A549 (cell line): ENCODE measurements at regions not wholly inside any gene's neighbourhood (a gene's known extent, or its start where the extent isn't known, plus 50 kb on each side); places are given as distances from the start of the nearest gene placed in this dataset.

ENCODE experiments used
- ATAC-seq, 2 experiments: fragments of 200-7000 bp in 1 of 2; fragments of >200 bp in 1 of 2; cut with Nextera tagmentation in 1 of 2; cut with Tn5 transposase in 1 of 2; 3 replicates each; pipeline versions ENCODE4 v1.8.0 to v1.9.1; 2018 to 2020; ENCODE audit warnings: mild to moderate bottlenecking in 1 of 2, moderate library complexity in 1 of 2
- CTCF ChIA-PET: fragments of 300-600 bp; sonication (Branson Sonifier 250); formaldehyde crosslinking; extraction: SDS; loops from one replicate; lab custom pipeline; 2021; ENCODE audit warnings: antibody characterized with exemption, inconsistent platforms; lab: Yijun Ruan, JAX
- POLR2A ChIA-PET: fragments of 350-600 bp; formaldehyde crosslinking; extraction: SDS; loops from one replicate; lab custom pipeline; 2021; ENCODE audit warnings: antibody characterized with exemption, inconsistent platforms; lab: Yijun Ruan, JAX
- DNase-seq, 2 experiments: peaks; one replicate each; pipeline versions ENCODE4 v3.0.0 to v3.0.0-alpha.2; 2011 to 2016; ENCODE audit warnings: low read depth in 1 of 2, low spot score in 1 of 2
- FAIRE-seq: peaks from 2 replicates; lab custom pipeline; 2011; peaks lifted over from hg19 to GRCh38; lab: Jason Lieb, UNC
- H3K27ac ChIP-seq, 2 experiments: fragments of >200 bp; sonication (Bioruptor Twin); formaldehyde crosslinking; 3 replicates each; pipeline ENCODE4 v1.5.1; 2016 to 2017
- H3K4me1 ChIP-seq: fragments of >200 bp; sonication (Bioruptor Twin); formaldehyde crosslinking; 3 replicates; pipeline ENCODE4 v1.6.1; 2016
- H3K4me2 ChIP-seq: fragments of >200 bp; sonication (Bioruptor Twin); formaldehyde crosslinking; 3 replicates; pipeline ENCODE4 v1.6.1; 2016
- H3K4me3 ChIP-seq: fragments of >200 bp; sonication (Bioruptor Twin); formaldehyde crosslinking; 3 replicates; pipeline ENCODE4 v1.5.1; 2016
- H3K9me3 ChIP-seq: fragments of >200 bp; sonication (Bioruptor Twin); formaldehyde crosslinking; 3 replicates; pipeline ENCODE4 v1.6.1; 2016
- ATOH8 ChIP-seq: fragments of 250-450 bp; sonication (Bioruptor Pico); IDR thresholded peaks from 2 replicates; pipeline ENCODE4 v1.5.0; 2020; ENCODE audit warnings: low read depth, mild to moderate bottlenecking, moderate library complexity
- BHLHE40 ChIP-seq: IDR thresholded peaks from 2 replicates; pipeline ENCODE4 v1.6.1; 2012; ENCODE audit warnings: low read depth, low read length, inconsistent platforms
- CBX2 ChIP-seq: fragments of 200-600 bp; sonication (generic); IDR thresholded peaks from 2 replicates; pipeline ENCODE4 v1.6.1; 2016; ENCODE audit warnings: low read depth, mild to moderate bottlenecking, borderline replicate concordance
- CBX8 ChIP-seq: fragments of 200-600 bp; sonication (generic); IDR thresholded peaks from 2 replicates; pipeline ENCODE4 v1.6.1; 2016
- EHF ChIP-seq: fragments of 250-450 bp; sonication (Bioruptor Pico); IDR thresholded peaks from 2 replicates; pipeline ENCODE4 v1.5.0; 2020; ENCODE audit warnings: mild to moderate bottlenecking
- ELK1 ChIP-seq: fragments of 150-350 bp; IDR thresholded peaks from 2 replicates; pipeline ENCODE4 v1.6.1; 2014; ENCODE audit warnings: low read depth, mild to moderate bottlenecking, low read length
- EP300 ChIP-seq, 2 experiments: fragments of >200 bp; sonication (Bioruptor Twin); formaldehyde crosslinking; IDR thresholded peaks; 2 replicates in 1 of 2; 3 replicates in 1 of 2; pipeline ENCODE4 v1.6.1; 2016 to 2017
- ESRRA ChIP-seq: fragments of 150-350 bp; IDR thresholded peaks from 2 replicates; pipeline ENCODE4 v1.6.1; 2014; ENCODE audit warnings: mild to moderate bottlenecking, low read length, borderline replicate concordance
- FOSL2 ChIP-seq, 2 experiments: fragments of 450-650 bp in 1 of 2; fragments of >200 bp in 1 of 2; sonication (Bioruptor Twin) in 1 of 2; formaldehyde crosslinking; IDR thresholded peaks; 2 replicates each; pipeline versions ENCODE4 v1.5.0 to v1.6.1; 2016 to 2020; ENCODE audit warnings: mild to moderate bottlenecking in 1 of 2, moderate library complexity in 1 of 2
- FOXS1 ChIP-seq: fragments of 250-450 bp; sonication (Bioruptor Pico); IDR thresholded peaks from 2 replicates; pipeline ENCODE4 v1.5.0; 2020; ENCODE audit warnings: mild to moderate bottlenecking, moderate library complexity
- GATA3 ChIP-seq: IDR thresholded peaks from 2 replicates; pipeline ENCODE4 v1.6.1; 2012; ENCODE audit warnings: borderline replicate concordance
- HES2 ChIP-seq: fragments of >200 bp; sonication (Bioruptor Twin); formaldehyde crosslinking; IDR thresholded peaks from 2 replicates; pipeline ENCODE4 v1.6.1; 2016
- HMGXB4 ChIP-seq: fragments of 250-450 bp; sonication (Bioruptor Pico); IDR thresholded peaks from 2 replicates; pipeline ENCODE4 v1.5.0; 2021; ENCODE audit warnings: mild to moderate bottlenecking, moderate library complexity, borderline replicate concordance
- HOXA7 ChIP-seq: fragments of 250-450 bp; sonication (Bioruptor Pico); IDR thresholded peaks from 2 replicates; pipeline ENCODE4 v1.5.0; 2020; ENCODE audit warnings: mild to moderate bottlenecking, moderate library complexity
- MYC ChIP-seq: IDR thresholded peaks from 2 replicates; pipeline ENCODE4 v1.6.1; 2012; ENCODE audit warnings: mild to moderate bottlenecking, inconsistent platforms, low read length, improper control_type of control experiment, borderline replicate concordance
- NR3C1 ChIP-seq: fragments of >200 bp; sonication (Bioruptor Twin); formaldehyde crosslinking; IDR thresholded peaks from 3 replicates; pipeline ENCODE4 v1.6.1; 2017
- PHF8 ChIP-seq: fragments of 200-600 bp; sonication (generic); IDR thresholded peaks from 2 replicates; pipeline ENCODE4 v1.6.1; 2016; ENCODE audit warnings: low read depth, mild to moderate bottlenecking, antibody characterized with exemption, moderate library complexity, borderline replicate concordance
- RARB ChIP-seq: fragments of 250-450 bp; sonication (Bioruptor Pico); IDR thresholded peaks from 2 replicates; pipeline ENCODE4 v1.8.0; 2021; ENCODE audit warnings: mild to moderate bottlenecking, moderate library complexity
- RCOR1 ChIP-seq: fragments of 150-350 bp; IDR thresholded peaks from 2 replicates; pipeline ENCODE4 v1.6.1; 2014; ENCODE audit warnings: antibody characterized with exemption, low read length, low read depth
- RFX5 ChIP-seq: fragments of 450-650 bp; IDR thresholded peaks from 2 replicates; pipeline ENCODE4 v1.7.1; 2014; ENCODE audit warnings: antibody characterized with exemption, mild to moderate bottlenecking, moderate library complexity
- SREBF2 ChIP-seq: fragments of 450-650 bp; IDR thresholded peaks from 2 replicates; pipeline ENCODE4 v1.6.1; 2014; ENCODE audit warnings: mild to moderate bottlenecking, moderate library complexity
- TFCP2L1 ChIP-seq: fragments of 250-450 bp; sonication (Bioruptor Pico); IDR thresholded peaks from 2 replicates; pipeline ENCODE4 v1.5.0; 2021; ENCODE audit warnings: mild to moderate bottlenecking
- ZSCAN20 ChIP-seq: fragments of 250-450 bp; sonication (Bioruptor Pico); IDR thresholded peaks from 2 replicates; pipeline ENCODE4 v1.8.0; 2022; ENCODE audit warnings: mild to moderate bottlenecking, moderate library complexity
- WGBS: methylation state at CpG from one replicate; pipeline ENCODE4 v1.1.6; 2017; ENCODE audit errors: missing lambda C conversion rate; 5-methylcytosine and 5-hydroxymethylcytosine counted together
- TF ChIP-seq, protein P1 (sequence below): fragments of 200-600 bp; sonication (generic); IDR thresholded peaks from 2 replicates; pipeline ENCODE4 v1.6.1; 2016; ENCODE audit warnings: antibody characterized with exemption, mild to moderate bottlenecking, moderate library complexity

DNA sequence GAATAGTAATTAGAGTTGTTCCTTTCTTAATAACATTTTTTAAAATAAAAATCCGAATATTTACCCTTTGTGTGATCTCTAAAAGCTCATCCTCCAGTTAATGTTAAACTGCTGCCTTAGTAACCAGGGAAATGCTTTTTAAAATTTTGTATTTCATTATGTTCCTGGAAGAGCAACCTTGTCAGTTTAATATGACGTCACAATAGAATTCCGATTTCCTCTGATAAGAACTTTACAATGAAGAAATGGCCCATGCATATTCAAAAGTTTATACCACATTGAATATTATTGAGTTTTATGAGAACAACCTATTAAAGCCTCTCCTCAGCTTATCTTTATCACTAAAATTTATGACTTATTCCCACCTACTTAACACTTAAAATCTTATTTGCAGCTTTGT is 1566.6 kb downstream of the EFNB2 start:
- ATAC-seq (no peak), FAIRE-seq (no peak), DNase-seq (no peak)
- Histone ChIP-seq H3K9me3 (no peaks in the 10 kb centered on the region), H3K4me3 (no peak overlapping the region), H3K4me1 (no peaks in the 10 kb centered on the region), H3K4me2 (no peak overlapping the region), H3K27ac (no peak overlapping the region)
- TF ChIP-seq GATA3 (no peak), NR3C1 (no peak), ESRRA (no peak), EP300 (IDR thresholded peaks at IDR 0.05) (no peak), RARB (no peak), BHLHE40 (no peak), TFCP2L1 (no peak), ZSCAN20 (CRISPR knock-in tag) (no peak), CBX8 (no peak), ELK1 (no peak), PHF8 (no peak), HES2 (no peak), FOXS1 (CRISPR knock-in tag) (no peak)
- CTCF ChIA-PET: no interaction called here
- WGBS: 31% methylated on average over 3 of the region's 3 CpGs
- POLR2A ChIA-PET: no interaction called here

- TF ChIP-seq CBX8 (no peak), HOXA7 (CRISPR knock-in tag) (no peak), CBX2 (no peak), FOSL2 (IDR thresholded peaks at IDR 0.05) (no peak), FOSL2 (CRISPR knock-in tag; IDR thresholded peaks at IDR 0.05) (no peak)
- 53% methylated on average over 9 of the region's 9 CpGs for WGBS
- FAIRE-seq: no peak
- DNase-seq: no peak
- Histone ChIP-seq H3K4me1 (no peaks in the 10 kb centered on the region), H3K27ac (no peak overlapping the region), H3K4me3 (no peak overlapping the region), H3K9me3 (no peaks in the 10 kb centered on the region), H3K4me2 (no peak overlapping the region)
- POLR2A ChIA-PET: no interaction called here
- ATAC-seq: no peak
- CTCF ChIA-PET: no interaction called here
These were observed 1567.4 kb downstream of the EFNB2 start for GRCh38 chr13:104967836-104968630.

DNA sequence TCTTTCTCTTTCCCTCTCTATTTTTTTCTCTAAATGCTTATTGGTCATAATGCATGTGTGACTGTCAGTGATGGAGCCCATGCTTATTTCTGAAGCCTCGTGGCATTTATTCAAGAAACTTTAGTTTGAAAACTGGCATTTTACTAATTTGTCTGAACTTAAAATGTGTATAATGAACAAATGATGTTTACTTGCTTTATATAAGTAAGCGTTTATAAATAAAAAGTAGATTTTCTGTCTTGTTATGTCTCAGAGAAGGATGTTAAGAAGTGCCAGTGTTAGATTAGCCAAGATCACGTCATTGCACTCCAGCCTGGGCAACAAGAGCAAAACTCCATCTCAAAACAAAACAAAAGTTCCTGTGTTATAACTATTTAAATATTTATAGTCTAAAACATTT is 1568.1 kb downstream of the EFNB2 start:
- H3K4me3 ChIP-seq: no peak overlapping the region
- DNase-seq: no peak
- TF ChIP-seq, protein P1, sequence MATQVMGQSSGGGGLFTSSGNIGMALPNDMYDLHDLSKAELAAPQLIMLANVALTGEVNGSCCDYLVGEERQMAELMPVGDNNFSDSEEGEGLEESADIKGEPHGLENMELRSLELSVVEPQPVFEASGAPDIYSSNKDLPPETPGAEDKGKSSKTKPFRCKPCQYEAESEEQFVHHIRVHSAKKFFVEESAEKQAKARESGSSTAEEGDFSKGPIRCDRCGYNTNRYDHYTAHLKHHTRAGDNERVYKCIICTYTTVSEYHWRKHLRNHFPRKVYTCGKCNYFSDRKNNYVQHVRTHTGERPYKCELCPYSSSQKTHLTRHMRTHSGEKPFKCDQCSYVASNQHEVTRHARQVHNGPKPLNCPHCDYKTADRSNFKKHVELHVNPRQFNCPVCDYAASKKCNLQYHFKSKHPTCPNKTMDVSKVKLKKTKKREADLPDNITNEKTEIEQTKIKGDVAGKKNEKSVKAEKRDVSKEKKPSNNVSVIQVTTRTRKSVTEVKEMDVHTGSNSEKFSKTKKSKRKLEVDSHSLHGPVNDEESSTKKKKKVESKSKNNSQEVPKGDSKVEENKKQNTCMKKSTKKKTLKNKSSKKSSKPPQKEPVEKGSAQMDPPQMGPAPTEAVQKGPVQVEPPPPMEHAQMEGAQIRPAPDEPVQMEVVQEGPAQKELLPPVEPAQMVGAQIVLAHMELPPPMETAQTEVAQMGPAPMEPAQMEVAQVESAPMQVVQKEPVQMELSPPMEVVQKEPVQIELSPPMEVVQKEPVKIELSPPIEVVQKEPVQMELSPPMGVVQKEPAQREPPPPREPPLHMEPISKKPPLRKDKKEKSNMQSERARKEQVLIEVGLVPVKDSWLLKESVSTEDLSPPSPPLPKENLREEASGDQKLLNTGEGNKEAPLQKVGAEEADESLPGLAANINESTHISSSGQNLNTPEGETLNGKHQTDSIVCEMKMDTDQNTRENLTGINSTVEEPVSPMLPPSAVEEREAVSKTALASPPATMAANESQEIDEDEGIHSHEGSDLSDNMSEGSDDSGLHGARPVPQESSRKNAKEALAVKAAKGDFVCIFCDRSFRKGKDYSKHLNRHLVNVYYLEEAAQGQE: no peak
- no peak for TF ChIP-seq EP300 (IDR thresholded peaks at IDR 0.05)
- TF ChIP-seq HMGXB4 (CRISPR knock-in tag): no peak
- TF ChIP-seq HOXA7 (CRISPR knock-in tag): no peak
- no peak for TF ChIP-seq EHF (CRISPR knock-in tag)
- TF ChIP-seq BHLHE40: no peak
- no peak for TF ChIP-seq SREBF2
- TF ChIP-seq RFX5: no peak
- TF ChIP-seq GATA3: no peak
- no peak for TF ChIP-seq MYC
- no peak for TF ChIP-seq RCOR1
- TF ChIP-seq ATOH8 (CRISPR knock-in tag): no peak
- TF ChIP-seq CBX8: no peak
- H3K9me3 ChIP-seq: no peaks in the 10 kb centered on the region
- FAIRE-seq: no peak
- H3K4me1 ChIP-seq: no peaks in the 10 kb centered on the region
- WGBS: 8% methylated on average over 3 of the region's 3 CpGs
- no peak overlapping the region for H3K27ac ChIP-seq
- no peak overlapping the region for H3K4me2 ChIP-seq
- no peak for ATAC-seq
- ChIA-PET POLR2A (no interaction called here), CTCF (no interaction called here)
